Testis (tissue), 2 donors: ENCODE measurements at regions not wholly inside any gene's neighbourhood (a gene's known extent, or its start where the extent isn't known, plus 50 kb on each side); places are given as distances from the start of the nearest gene placed in this dataset.

Source experiments
- CTCF ChIP-seq, 3 experiments: fragments of 450-650 bp in 2 of 3; fragments of 200-600 bp in 1 of 3; sonication (generic) in 1 of 3; IDR thresholded peaks; one replicate each; pipeline ENCODE4 v1.5.1; 2016 to 2019; ENCODE audit warnings: antibody characterized with exemption in 3 of 3, mild to moderate bottlenecking in 2 of 3, moderate library complexity in 1 of 3
- POLR2A ChIP-seq: fragments of 450-650 bp; IDR thresholded peaks from one replicate; pipeline ENCODE4 v1.6.1; 2017; ENCODE audit warnings: antibody characterized with exemption, mild to moderate bottlenecking, moderate library complexity

- TF ChIP-seq POLR2A (no peak), CTCF (IDR thresholded peaks at IDR 0.05) (no peak)
Observed at GRCh38 chr12:61880186-61880585, 380.0 kb upstream of the USP15 start.
